Stomach (tissue), 8 donors: ENCODE measurements at regions not wholly inside any gene's neighbourhood (a gene's known extent, or its start where the extent isn't known, plus 50 kb on each side); places are given as distances from the start of the nearest gene placed in this dataset.

ENCODE experiments used
- DNase-seq, 2 donors: peaks; one replicate each; pipeline versions ENCODE4 v3.0.0 to v3.0.0-alpha.2; 2013 to 2019
- H3K27ac ChIP-seq, 5 donors: fragments of 200-600 bp in 4 of 5; sonication (generic) in 4 of 5; one replicate each; pipeline ENCODE4 v1.5.1; 2013 to 2019; ENCODE audit warnings: mild to moderate bottlenecking in 1 of 5, moderate library complexity in 1 of 5
- H3K27me3 ChIP-seq, 3 donors: fragments of 200-600 bp; sonication (generic); one replicate each; pipeline ENCODE4 v1.5.1; 2017 to 2019; ENCODE audit warnings: mixed run types in 1 of 3
- H3K36me3 ChIP-seq, 4 donors: fragments of 200-600 bp; sonication (generic); 1 replicate in 3 of 4; 2 replicates in 1 of 4; pipeline ENCODE4 v1.5.1; 2016 to 2019
- H3K4me1 ChIP-seq, 4 donors: fragments of 200-600 bp; sonication (generic); one replicate each; pipeline ENCODE4 v1.5.1; 2016 to 2019
- H3K4me3 ChIP-seq, 4 donors: fragments of 200-600 bp; sonication (generic) in 3 of 4; one replicate each; pipeline ENCODE4 v1.5.1; 2016 to 2019; ENCODE audit warnings: mild to moderate bottlenecking in 1 of 4
- H3K9me3 ChIP-seq, 4 donors: fragments of 200-600 bp; sonication (generic); one replicate each; pipeline ENCODE4 v1.5.1; 2016 to 2019
- EP300 ChIP-seq: sonication (generic); formaldehyde crosslinking; IDR thresholded peaks from one replicate; pipeline ENCODE4 v1.6.1; 2017; ENCODE audit warnings: antibody characterized with exemption
- POLR2A ChIP-seq, 4 donors: fragments of 450-650 bp; IDR thresholded peaks; one replicate each; pipeline ENCODE4 v1.6.1; 2016; ENCODE audit warnings: antibody characterized with exemption in 4 of 4, control low read depth in 2 of 4, mild to moderate bottlenecking in 1 of 4, moderate library complexity in 1 of 4
- POLR2AphosphoS5 ChIP-seq, 3 donors: sonication (generic); formaldehyde crosslinking; IDR thresholded peaks; one replicate each; pipeline ENCODE4 v1.6.1; 2016; ENCODE audit warnings: antibody characterized with exemption in 3 of 3
- WGBS, 5 donors: extraction: QIAGEN DNeasy Blood & Tissue Kit in 3 of 5; methylation state at CpG; one replicate each; pipeline versions ENCODE4 v1.1.5 to v1.1.7; 2013 to 2018; 5-methylcytosine and 5-hydroxymethylcytosine counted together
- intact Hi-C: fragments of 100-400 bp; cut with DNase I; formaldehyde crosslinking; loops from one replicate; pipeline ENCODE4 v1.15.1; 2023; ENCODE audit warnings: low total_unique reads
- TF ChIP-seq, protein P1 (sequence below), 7 experiments: fragments of 450-650 bp in 4 of 7; fragments of 200-600 bp in 3 of 7; sonication (generic) in 3 of 7; IDR thresholded peaks; one replicate each; pipeline ENCODE4 v1.5.1; 2016 to 2019; ENCODE audit warnings: antibody characterized with exemption in 7 of 7, control low read depth in 2 of 7, mild to moderate bottlenecking in 1 of 7
- donor health status: healthy with polysubstance abuse.
- donor health status: Bipolar disorder and iron deficiency.
- donor health status: healthy.

- no peak for TF ChIP-seq POLR2AphosphoS5 (IDR thresholded peaks at IDR 0.05)
- no peak for TF ChIP-seq POLR2A (IDR thresholded peaks at IDR 0.05)
- no peak for TF ChIP-seq EP300
- TF ChIP-seq, protein P1, sequence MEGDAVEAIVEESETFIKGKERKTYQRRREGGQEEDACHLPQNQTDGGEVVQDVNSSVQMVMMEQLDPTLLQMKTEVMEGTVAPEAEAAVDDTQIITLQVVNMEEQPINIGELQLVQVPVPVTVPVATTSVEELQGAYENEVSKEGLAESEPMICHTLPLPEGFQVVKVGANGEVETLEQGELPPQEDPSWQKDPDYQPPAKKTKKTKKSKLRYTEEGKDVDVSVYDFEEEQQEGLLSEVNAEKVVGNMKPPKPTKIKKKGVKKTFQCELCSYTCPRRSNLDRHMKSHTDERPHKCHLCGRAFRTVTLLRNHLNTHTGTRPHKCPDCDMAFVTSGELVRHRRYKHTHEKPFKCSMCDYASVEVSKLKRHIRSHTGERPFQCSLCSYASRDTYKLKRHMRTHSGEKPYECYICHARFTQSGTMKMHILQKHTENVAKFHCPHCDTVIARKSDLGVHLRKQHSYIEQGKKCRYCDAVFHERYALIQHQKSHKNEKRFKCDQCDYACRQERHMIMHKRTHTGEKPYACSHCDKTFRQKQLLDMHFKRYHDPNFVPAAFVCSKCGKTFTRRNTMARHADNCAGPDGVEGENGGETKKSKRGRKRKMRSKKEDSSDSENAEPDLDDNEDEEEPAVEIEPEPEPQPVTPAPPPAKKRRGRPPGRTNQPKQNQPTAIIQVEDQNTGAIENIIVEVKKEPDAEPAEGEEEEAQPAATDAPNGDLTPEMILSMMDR (IDR thresholded peaks at IDR 0.05), result no peak
- H3K36me3 ChIP-seq, result no peaks in the 10 kb centered on the region
- 75 to 83% (median 79%) methylated on average over 4 of the region's 4 CpGs for whole genome bisulfite sequencing, 5 donors
- peaks cover 0 to 13% (median 4%) of the 10 kb centered on the region in 4 donors for H3K9me3 ChIP-seq
- no peaks in the 10 kb centered on the region for H3K4me1 ChIP-seq
- no peaks in the 10 kb centered on the region for H3K27me3 ChIP-seq
- no peak for DNase-seq
- no peak overlapping the region for H3K27ac ChIP-seq
- H3K4me3 ChIP-seq, result no peak overlapping the region
- intact Hi-C loops, result no loop called here
Observed at GRCh38 chr9:90489066-90489465, 153.6 kb downstream of the DIRAS2 start.

DNA sequence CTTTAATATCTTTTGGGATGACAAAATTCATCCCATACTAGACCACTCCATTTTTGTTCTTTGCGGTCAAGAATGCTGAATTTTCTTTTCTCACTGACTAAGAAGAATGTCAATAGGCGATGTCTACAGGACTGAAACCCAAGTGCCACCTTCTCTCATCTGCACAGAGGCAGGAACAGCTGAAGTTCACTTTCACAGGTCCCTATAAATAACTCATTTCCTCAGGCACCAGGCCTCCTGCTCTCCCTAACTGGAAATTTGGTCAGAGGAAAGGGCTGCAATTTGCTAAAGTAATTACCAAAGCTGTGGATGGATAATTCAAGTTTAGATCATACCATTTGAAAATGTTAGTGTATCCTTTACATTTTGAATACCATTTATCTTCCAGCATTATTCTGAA is 142.9 kb downstream of the DIRAS2 start:
- intact Hi-C loops, result no loop called here
- no peaks in the 10 kb centered on the region for H3K9me3 ChIP-seq
- no peaks in the 10 kb centered on the region for H3K27me3 ChIP-seq
- H3K27ac ChIP-seq, result no peak overlapping the region
- WGBS, 5 donors, result 87 to 98% (median 96%) methylated on average over 2 of the region's 2 CpGs
- H3K4me3 ChIP-seq, result no peak overlapping the region
- H3K4me1 ChIP-seq, result no peaks in the 10 kb centered on the region
- DNase-seq, result no peak
- no peaks in the 10 kb centered on the region for H3K36me3 ChIP-seq
- TF ChIP-seq POLR2A (IDR thresholded peaks at IDR 0.05), result no peak
- TF ChIP-seq, protein P1 (IDR thresholded peaks at IDR 0.05), result no peak
- TF ChIP-seq POLR2AphosphoS5 (IDR thresholded peaks at IDR 0.05), result no peak
- TF ChIP-seq EP300, result no peak

- Histone ChIP-seq H3K4me1 (no peaks in the 10 kb centered on the region), H3K36me3 (no peaks in the 10 kb centered on the region), H3K9me3 (no peaks in the 10 kb centered on the region), H3K27me3 (no peaks in the 10 kb centered on the region), H3K4me3 (no peak overlapping the region), H3K27ac (no peak overlapping the region)
- DNase-seq, result no peak
- 80 to 91% (median 87%) methylated on average over 4 of the region's 4 CpGs for WGBS, 5 donors
- intact Hi-C loops, result no loop called here
- TF ChIP-seq, protein P1 (IDR thresholded peaks at IDR 0.05), result no peak
- TF ChIP-seq POLR2A (IDR thresholded peaks at IDR 0.05) (no peak), POLR2AphosphoS5 (IDR thresholded peaks at IDR 0.05) (no peak), EP300 (no peak)
Observed at GRCh38 chr9:90502134-90502533, 140.5 kb downstream of the DIRAS2 start.

DNA sequence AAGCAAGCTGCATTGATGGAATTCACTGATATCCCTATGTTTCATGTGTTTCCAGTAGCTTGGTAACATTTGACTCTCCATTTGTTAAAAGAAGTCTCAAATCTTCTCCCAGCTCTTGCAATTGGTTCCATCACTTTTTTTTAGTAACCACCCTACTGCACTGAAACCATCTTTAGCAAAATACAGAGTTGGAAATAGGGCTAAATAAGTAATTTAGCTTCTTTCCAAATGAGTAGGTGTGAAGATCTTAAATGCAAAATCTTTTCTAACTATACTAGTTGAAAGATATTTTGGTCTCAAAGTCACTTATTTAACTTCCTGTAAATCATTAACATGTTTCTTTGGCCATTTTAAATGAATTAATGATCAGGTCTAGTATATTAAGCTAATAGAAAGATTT is 138.1 kb downstream of the DIRAS2 start:
- H3K9me3 ChIP-seq, result no peaks in the 10 kb centered on the region
- no peaks in the 10 kb centered on the region for H3K4me1 ChIP-seq
- no peaks in the 10 kb centered on the region for H3K36me3 ChIP-seq
- intact Hi-C loops, result no loop called here
- H3K4me3 ChIP-seq, result no peak overlapping the region
- no peak for DNase-seq
- TF ChIP-seq, protein P1 (IDR thresholded peaks at IDR 0.05), result no peak
- no peak for TF ChIP-seq EP300
- TF ChIP-seq POLR2A (IDR thresholded peaks at IDR 0.05), result no peak
- TF ChIP-seq POLR2AphosphoS5 (IDR thresholded peaks at IDR 0.05), result no peak
- H3K27ac ChIP-seq, result no peak overlapping the region
- H3K27me3 ChIP-seq, result no peaks in the 10 kb centered on the region
